GM18508 (cell line): ENCODE measurements at regions not wholly inside any gene's neighbourhood (a gene's known extent, or its start where the extent isn't known, plus 50 kb on each side); places are given as distances from the start of the nearest gene placed in this dataset.

Experiments
- ATAC-seq: cut with Tn5 transposase; IDR thresholded peaks from one replicate; pipeline ENCODE4 v1.9.1; 2021; ENCODE audit warnings: moderate number of reproducible peaks; ENCODE audit not compliant: insufficient read depth, unreplicated experiment

GRCh38 chr12:115035535-115036107 is 351.6 kb upstream of the TBX3 start:
- ATAC-seq: no peak

GRCh38 chr12:115032521-115032920 is 348.5 kb upstream of the TBX3 start:
- no peak for ATAC-seq

GRCh38 chr12:115030017-115030416 is 346.0 kb upstream of the TBX3 start:
- ATAC-seq: no peak

- no peak for ATAC-seq
Measured at GRCh38 chr12:115024531-115024930, 340.6 kb upstream of the TBX3 start.

DNA sequence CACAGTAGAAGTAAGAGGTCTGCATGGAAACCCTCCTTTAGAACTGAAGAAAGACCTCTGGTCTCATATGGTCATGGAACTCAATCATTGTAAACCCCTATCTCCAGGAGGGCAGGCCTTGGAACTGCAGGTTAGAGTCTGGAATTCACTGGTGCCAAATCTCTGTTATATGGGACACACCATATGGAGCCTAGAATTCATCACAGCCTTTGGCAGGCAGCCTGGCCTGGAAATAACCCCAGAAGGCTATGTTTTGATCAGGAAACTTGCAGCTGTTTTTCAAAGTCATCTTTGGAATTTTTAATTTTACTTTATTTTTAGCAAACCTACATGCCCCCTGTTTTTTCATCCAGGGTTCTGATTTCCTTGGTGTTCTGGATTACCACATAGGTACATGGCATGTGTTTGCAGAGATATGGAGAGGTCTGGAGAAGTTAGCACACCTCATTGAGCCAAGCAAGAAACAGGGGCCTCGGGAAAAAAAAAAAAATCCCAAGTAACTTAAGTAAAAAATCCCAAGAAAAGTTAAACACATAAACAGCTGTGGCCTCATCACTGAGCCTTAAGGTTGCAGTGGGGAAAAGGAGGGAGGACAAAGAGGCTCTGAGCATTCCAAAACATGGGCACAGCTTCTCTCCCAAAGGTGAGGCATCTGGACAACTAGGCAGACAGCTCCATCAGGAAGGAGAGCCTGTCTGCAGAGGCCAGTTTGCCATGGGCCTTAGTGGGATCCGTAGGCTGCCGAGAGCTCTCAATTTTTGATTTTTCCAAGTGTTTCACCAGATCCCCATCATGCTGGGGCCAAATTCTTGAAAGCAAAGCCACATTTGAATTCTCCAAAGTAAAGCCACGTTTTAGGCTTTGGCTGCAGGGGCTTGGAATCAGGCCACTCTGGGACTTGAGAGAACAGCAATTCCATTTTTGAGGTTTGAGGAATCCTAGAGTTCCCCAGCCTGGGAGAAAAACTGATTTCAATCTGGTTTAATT is 339.6 kb upstream of the TBX3 start:
- ATAC-seq: no peak

- ATAC-seq: no peak
Measured at GRCh38 chr12:115020091-115020490, 336.1 kb upstream of the TBX3 start.

GRCh38 chr12:115017346-115017745 is 333.4 kb upstream of the TBX3 start:
- no peak for ATAC-seq

GRCh38 chr12:115013236-115013981 is 329.4 kb upstream of the TBX3 start:
- no peak for ATAC-seq

DNA sequence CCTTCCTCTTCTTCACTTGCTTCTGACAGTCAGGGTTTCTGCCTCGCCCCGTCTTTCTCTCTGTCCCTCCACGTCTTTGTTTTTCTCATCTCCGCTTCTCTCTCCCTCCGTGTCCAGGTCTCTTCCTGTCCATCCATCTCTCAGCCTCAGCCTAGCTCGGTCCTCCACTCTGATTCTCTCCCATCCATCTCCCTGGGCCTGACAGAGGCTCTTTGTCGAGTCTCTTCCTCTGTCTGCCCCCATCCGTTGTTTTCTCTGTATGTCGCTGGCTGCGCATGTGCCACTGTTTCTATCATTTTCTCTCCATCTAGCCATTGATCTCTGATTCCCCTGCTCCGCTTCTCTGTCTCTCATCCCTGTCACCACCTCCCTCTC is 328.9 kb upstream of the TBX3 start:
- no peak for ATAC-seq

GRCh38 chr12:115011703-115012102 is 327.7 kb upstream of the TBX3 start:
- no peak for ATAC-seq

DNA sequence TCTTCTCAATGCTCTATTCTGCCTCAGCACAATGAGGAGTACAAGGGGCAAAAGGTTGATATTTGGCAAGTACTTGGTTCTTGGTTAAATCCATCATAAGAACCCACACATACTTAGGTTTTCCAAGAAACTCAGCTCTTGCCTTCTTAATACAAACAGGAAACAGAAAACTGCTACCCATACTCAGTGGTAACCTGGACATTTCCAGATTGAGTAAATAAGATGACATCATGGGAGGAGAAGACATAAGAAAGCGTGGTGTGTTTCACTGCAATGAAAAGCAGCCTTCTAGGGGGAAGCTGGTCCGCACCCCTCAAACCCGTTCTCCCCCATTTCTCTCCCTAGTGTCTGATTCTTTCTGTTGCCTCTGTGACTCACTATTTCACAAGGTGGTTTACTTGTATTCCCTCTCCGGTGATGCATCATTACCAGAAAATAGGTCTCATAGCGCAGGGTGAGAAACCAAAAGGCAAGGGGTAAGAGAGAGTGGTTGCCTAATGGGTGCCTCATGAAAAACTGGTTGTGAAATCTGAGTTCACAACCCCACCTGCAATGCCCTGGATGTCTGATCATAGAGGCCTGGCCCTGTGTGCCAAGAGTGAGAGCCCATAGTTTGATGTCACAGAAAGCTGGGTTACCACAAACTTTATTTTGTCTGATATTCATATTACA is 326.5 kb upstream of the TBX3 start:
- ATAC-seq: no peak

GRCh38 chr12:115008929-115009328 is 325.0 kb upstream of the TBX3 start:
- ATAC-seq: no peak

DNA sequence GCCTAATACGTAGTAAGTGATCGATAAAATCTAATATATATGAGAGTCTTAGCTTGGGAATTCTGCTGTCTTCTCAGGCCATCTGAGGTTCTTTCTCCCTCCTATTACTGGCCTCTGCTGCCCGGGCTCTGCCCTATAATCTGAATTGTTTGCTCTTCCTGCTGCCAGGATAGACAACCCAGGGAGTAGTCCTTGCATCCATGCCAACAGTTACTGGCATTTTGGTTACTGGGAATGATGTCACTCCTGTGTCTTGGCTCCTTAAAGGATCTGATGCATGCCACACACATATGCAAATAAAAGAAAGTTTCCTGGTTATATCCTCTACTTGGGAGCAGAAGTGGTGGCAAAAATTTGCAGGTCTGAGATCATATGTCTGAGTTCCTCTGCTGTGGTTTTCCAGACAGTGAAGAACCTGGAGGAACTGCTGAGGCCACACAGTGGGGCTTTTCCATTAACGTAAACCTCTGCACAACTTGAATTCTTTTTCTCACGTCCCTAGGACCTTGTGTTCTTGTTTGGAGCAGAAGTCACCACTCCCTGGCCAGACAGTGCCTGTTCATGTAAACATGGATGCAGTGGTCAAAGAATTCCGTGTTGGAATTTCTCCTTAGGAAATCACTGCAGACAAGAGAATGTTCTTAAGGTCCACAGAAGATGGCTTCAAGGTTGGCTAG is 320.6 kb upstream of the TBX3 start:
- ATAC-seq: no peak

DNA sequence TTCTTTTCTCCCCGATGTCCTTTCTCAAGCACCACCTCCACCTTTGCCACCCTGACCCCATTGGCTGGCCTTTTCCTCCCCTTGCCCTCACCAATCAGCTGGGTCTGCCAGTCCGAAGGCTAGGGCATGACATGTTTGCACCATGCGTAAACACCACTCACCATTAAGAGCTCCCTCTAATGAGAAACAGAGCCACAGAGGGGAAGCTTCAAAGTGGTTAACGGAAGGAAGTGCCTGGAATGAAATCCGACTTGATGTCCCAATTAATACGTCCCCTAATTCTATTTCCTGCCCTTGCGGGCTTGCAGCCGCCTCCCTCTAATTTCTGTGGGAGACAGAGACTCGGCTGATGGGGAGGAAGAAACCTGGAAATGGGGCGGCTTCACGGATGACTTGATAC is 318.5 kb upstream of the TBX3 start:
- no peak for ATAC-seq

- ATAC-seq: no peak
Measured at GRCh38 chr12:115001571-115002180, 317.7 kb upstream of the TBX3 start.

DNA sequence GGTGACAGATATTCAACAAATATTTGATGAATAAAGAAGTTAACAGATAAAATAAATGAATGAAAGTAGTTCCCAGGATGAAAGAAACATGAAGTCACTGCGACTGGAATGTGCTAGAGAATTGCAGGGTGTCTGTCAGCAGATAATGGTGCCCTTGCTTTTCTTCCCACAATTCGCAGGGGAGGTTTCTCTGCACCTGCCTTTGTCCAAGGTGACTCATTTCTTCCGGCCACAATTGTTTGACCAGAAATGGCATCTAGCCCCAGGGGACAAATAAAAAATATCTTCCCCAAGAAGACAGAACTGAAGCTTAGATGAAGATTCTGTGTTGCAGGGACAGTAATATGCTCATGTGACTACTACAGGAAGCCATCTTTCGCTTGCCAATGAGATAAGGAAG is 316.1 kb upstream of the TBX3 start:
- no peak for ATAC-seq

GRCh38 chr12:114998750-114999128 is 314.8 kb upstream of the TBX3 start:
- no peak for ATAC-seq

DNA sequence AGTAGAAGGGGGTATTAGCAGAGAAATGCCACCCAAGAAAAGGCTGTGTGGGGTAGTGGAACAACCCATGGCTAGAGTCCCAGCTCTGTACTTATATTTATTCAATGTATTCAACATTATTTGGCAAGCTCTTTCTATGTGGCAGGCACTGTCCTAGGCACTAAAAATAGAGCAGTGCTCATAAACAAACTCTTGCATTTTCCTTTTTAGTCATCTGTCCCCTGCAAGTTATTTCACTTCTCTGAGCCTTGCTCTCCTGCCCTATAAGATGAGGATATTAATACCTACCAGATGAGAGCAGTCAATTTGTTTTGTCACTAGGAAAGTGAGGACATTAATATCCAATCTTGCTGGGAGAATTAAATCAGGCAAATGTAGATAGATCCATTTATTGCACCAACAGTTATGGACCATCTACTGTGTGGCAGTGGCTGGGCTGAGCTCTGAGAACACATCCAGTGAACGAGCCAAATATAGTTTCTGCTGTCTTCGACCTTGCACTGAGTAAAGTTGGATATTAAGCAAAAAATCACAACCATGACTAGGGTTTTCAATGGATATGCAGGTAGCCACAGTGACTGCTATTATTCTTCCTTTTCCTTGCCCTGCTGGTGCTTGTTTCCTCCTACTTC is 314.3 kb upstream of the TBX3 start:
- no peak for ATAC-seq

DNA sequence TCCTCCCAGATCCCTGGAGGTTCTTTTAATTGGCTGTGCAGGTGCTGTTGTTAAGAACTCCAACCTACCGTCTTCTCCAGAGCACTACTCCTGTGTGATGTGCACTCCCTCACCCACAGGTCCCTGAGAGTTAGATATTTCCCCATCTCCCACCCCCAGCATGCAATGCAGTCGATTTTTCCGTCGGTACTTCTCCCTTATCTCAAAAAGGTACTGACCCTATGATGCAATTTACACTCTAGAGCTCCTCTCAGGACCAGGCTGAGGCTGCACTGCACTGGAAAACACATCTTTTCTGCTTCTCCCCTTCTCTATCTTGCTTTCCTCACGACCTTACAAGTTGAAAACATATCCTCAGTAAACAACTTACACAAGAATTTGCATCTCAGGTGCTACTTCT is 312.4 kb upstream of the TBX3 start:
- no peak for ATAC-seq
